OCI-LY1 (cell line): ENCODE measurements at regions not wholly inside any gene's neighbourhood (a gene's known extent, or its start where the extent isn't known, plus 50 kb on each side); places are given as distances from the start of the nearest gene placed in this dataset.
"Not testable (repeated sequence)": the region's sequence is repeated elsewhere in the genome, so short reads cannot be mapped to it uniquely, and the experiment has no call there.

Experiments
- H2AFZ ChIP-seq: fragments of 200-600 bp; sonication (generic), shearing (Covaris generic); 2 replicates; pipeline ENCODE4 v1.6.0; 2014; ENCODE audit warnings: antibody characterized with exemption, mild to moderate bottlenecking, low read length
- H3F3A ChIP-seq: fragments of 200-600 bp; sonication (generic), shearing (Covaris generic); 2 replicates; pipeline ENCODE4 v1.6.0; 2014; ENCODE audit warnings: mild to moderate bottlenecking, antibody characterized with exemption, low read length, moderate library complexity; ENCODE audit not compliant: insufficient read depth
- H3K27ac ChIP-seq: fragments of 200-600 bp; sonication (generic); 2 replicates; pipeline ENCODE4 v1.5.1; 2014; ENCODE audit warnings: low read length, mixed run types, mild to moderate bottlenecking, low read depth; ENCODE audit not compliant: poor library complexity, severe bottlenecking
- H3K27me3 ChIP-seq: fragments of 200-600 bp; sonication (generic); 2 replicates; pipeline ENCODE4 v1.6.0; 2014; ENCODE audit warnings: antibody characterized with exemption, mild to moderate bottlenecking, low read length, moderate library complexity; ENCODE audit not compliant: insufficient read depth
- H3K36me3 ChIP-seq: fragments of 200-600 bp; sonication (generic); 2 replicates; pipeline ENCODE4 v1.6.1; 2014; ENCODE audit warnings: mild to moderate bottlenecking, antibody characterized with exemption, low read length, moderate library complexity, mixed read lengths; ENCODE audit not compliant: insufficient read depth
- H3K4me1 ChIP-seq: fragments of 200-600 bp; sonication (generic); 2 replicates; pipeline ENCODE4 v1.5.1; 2014; ENCODE audit warnings: mild to moderate bottlenecking, low read length, moderate library complexity; ENCODE audit not compliant: insufficient read depth, severe bottlenecking
- H3K4me2 ChIP-seq: fragments of 200-600 bp; sonication (generic), shearing (Covaris generic); 2 replicates; pipeline ENCODE4 v1.6.1; 2014; ENCODE audit warnings: low read length
- H3K4me3 ChIP-seq: fragments of 200-600 bp; sonication (generic); 2 replicates; pipeline ENCODE4 v1.5.1; 2014; ENCODE audit warnings: low read length, low read depth, mild to moderate bottlenecking, mixed read lengths; ENCODE audit not compliant: poor library complexity, severe bottlenecking
- H3K79me2 ChIP-seq: fragments of 200-600 bp; shearing (Covaris generic); 2 replicates; pipeline ENCODE4 v1.6.1; 2016; ENCODE audit warnings: mixed run types, low read length, mixed read lengths; ENCODE audit not compliant: insufficient read depth
- H3K9ac ChIP-seq: fragments of 200-600 bp; sonication (generic), shearing (Covaris generic); 2 replicates; pipeline ENCODE4 v1.6.1; 2014; ENCODE audit warnings: mild to moderate bottlenecking, low read length, mixed read lengths
- H3K9me2 ChIP-seq: fragments of 200-600 bp; sonication (generic), shearing (Covaris generic); 2 replicates; pipeline ENCODE4 v1.6.1; 2014; ENCODE audit warnings: low read depth, mild to moderate bottlenecking, low read length, mixed read lengths
- H3K9me3 ChIP-seq: fragments of 200-600 bp; shearing (Covaris generic); 2 replicates; pipeline ENCODE4 v1.6.1; 2014; ENCODE audit warnings: low read length, mixed read lengths
- H4K20me1 ChIP-seq: fragments of 200-600 bp; sonication (generic), shearing (Covaris generic); 2 replicates; pipeline ENCODE4 v1.6.0; 2016; ENCODE audit warnings: mild to moderate bottlenecking, low read length; ENCODE audit not compliant: insufficient read depth
- CTCF ChIP-seq: fragments of 200-600 bp; sonication (generic), shearing (Covaris generic); IDR thresholded peaks from 2 replicates; pipeline ENCODE4 v1.5.1; 2017; ENCODE audit warnings: mild to moderate bottlenecking, antibody characterized with exemption, low read length, moderate library complexity, mixed read lengths
- EZH2 ChIP-seq: fragments of 200-600 bp; sonication (generic), shearing (Covaris generic); IDR thresholded peaks from 2 replicates; pipeline ENCODE4 v1.8.0; 2017; ENCODE audit warnings: borderline replicate concordance, mixed run types, mild to moderate bottlenecking, antibody characterized with exemption, low read length, moderate library complexity, mixed read lengths

- Histone ChIP-seq H3K9me3 (no peaks in the 10 kb centered on the region), H3K36me3 (no peaks in the 10 kb centered on the region), H3K27me3 (no peaks in the 10 kb centered on the region), H3F3A (no peaks in the 10 kb centered on the region), H4K20me1 (no peaks in the 10 kb centered on the region), H3K4me1 (no peaks in the 10 kb centered on the region), H3K9ac (no peak overlapping the region), H3K4me2 (no peak overlapping the region), H3K4me3 (no peak overlapping the region), H2AFZ (no peak overlapping the region), H3K27ac (no peak overlapping the region), H3K79me2 (no peaks in the 10 kb centered on the region), H3K9me2 (no peaks in the 10 kb centered on the region)
- TF ChIP-seq CTCF (no peak), EZH2 (no peak)
Measured at GRCh38 chr14:28830115-28830534, 63.5 kb downstream of the FOXG1 start.

- H3K9me3 ChIP-seq = no peaks in the 10 kb centered on the region
- no peaks in the 10 kb centered on the region for H3K79me2 ChIP-seq
- H3F3A ChIP-seq = no peaks in the 10 kb centered on the region
- H3K4me3 ChIP-seq = no peak overlapping the region
- H2AFZ ChIP-seq = no peak overlapping the region
- TF ChIP-seq CTCF (no peak), EZH2 (no peak)
- H3K4me2 ChIP-seq = no peak overlapping the region
- H3K27me3 ChIP-seq = no peaks in the 10 kb centered on the region
- no peaks in the 10 kb centered on the region for H3K9me2 ChIP-seq
- no peaks in the 10 kb centered on the region for H3K4me1 ChIP-seq
- no peaks in the 10 kb centered on the region for H3K36me3 ChIP-seq
- no peaks in the 10 kb centered on the region for H4K20me1 ChIP-seq
- no peak overlapping the region for H3K9ac ChIP-seq
- no peak overlapping the region for H3K27ac ChIP-seq
Measured at GRCh38 chr14:28831126-28831525, 64.5 kb downstream of the FOXG1 start.

GRCh38 chr14:28842569-28842968, 76.0 kb downstream of the FOXG1 start:
- not testable (repeated sequence) for H2AFZ ChIP-seq, H3K36me3 ChIP-seq, H3K9me2 ChIP-seq, H3K27me3 ChIP-seq, H3K4me1 ChIP-seq, H3K27ac ChIP-seq, H3K4me3 ChIP-seq, H3K4me2 ChIP-seq, H3K79me2 ChIP-seq, H4K20me1 ChIP-seq, H3K9ac ChIP-seq, H3K9me3 ChIP-seq, H3F3A ChIP-seq

GRCh38 chr14:28867571-28867970, 101.0 kb downstream of the FOXG1 start:
- H3K9ac ChIP-seq = no peak overlapping the region
- H3K9me2 ChIP-seq = no peaks in the 10 kb centered on the region
- no peaks in the 10 kb centered on the region for H4K20me1 ChIP-seq
- no peaks in the 10 kb centered on the region for H3K79me2 ChIP-seq
- no peak overlapping the region for H2AFZ ChIP-seq
- no peaks in the 10 kb centered on the region for H3K9me3 ChIP-seq
- no peaks in the 10 kb centered on the region for H3K36me3 ChIP-seq
- no peaks in the 10 kb centered on the region for H3K4me1 ChIP-seq
- no peaks in the 10 kb centered on the region for H3K27me3 ChIP-seq
- no peaks in the 10 kb centered on the region for H3F3A ChIP-seq
- H3K4me2 ChIP-seq = no peak overlapping the region
- H3K27ac ChIP-seq = no peak overlapping the region
- H3K4me3 ChIP-seq = no peak overlapping the region
- no peak for TF ChIP-seq CTCF
